ENCODE measurements at regions not wholly inside any gene's neighbourhood (a gene's known extent, or its start where the extent isn't known, plus 50 kb on each side); places are given as distances from the start of the nearest gene placed in this dataset.

DNA sequence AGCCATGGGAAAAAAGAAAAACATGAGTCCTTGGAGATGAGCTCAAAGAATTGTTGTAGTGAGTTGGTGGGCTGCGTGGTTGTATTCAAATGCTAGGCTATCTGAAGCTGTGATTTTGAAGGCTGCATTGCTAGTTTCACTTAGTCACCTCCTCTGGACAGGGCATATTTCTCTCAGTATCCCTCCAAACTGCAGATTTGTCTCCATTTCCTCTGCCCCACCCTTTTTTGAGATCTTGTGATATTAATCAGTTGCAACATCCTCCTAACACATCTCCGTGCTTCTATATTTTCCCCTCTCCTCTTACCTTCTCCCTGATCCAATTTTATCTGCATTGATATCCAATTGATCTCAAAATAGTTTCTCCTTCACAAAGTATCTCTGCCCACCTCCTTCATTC, 1048.0 kb upstream of the WWC1 start:
- TF ChIP-seq, protein P1, sequence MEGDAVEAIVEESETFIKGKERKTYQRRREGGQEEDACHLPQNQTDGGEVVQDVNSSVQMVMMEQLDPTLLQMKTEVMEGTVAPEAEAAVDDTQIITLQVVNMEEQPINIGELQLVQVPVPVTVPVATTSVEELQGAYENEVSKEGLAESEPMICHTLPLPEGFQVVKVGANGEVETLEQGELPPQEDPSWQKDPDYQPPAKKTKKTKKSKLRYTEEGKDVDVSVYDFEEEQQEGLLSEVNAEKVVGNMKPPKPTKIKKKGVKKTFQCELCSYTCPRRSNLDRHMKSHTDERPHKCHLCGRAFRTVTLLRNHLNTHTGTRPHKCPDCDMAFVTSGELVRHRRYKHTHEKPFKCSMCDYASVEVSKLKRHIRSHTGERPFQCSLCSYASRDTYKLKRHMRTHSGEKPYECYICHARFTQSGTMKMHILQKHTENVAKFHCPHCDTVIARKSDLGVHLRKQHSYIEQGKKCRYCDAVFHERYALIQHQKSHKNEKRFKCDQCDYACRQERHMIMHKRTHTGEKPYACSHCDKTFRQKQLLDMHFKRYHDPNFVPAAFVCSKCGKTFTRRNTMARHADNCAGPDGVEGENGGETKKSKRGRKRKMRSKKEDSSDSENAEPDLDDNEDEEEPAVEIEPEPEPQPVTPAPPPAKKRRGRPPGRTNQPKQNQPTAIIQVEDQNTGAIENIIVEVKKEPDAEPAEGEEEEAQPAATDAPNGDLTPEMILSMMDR (IDR thresholded peaks at IDR 0.05; ENCODE audit: low read depth, low read length), result no peak
- TF ChIP-seq POLR2A (IDR thresholded peaks at IDR 0.05; ENCODE audit: extremely low read depth, insufficient read length) (no peak), MYC (IDR thresholded peaks at IDR 0.05; ENCODE audit: low read depth, low read length) (no peak)
- TF ChIP-seq, protein P2, sequence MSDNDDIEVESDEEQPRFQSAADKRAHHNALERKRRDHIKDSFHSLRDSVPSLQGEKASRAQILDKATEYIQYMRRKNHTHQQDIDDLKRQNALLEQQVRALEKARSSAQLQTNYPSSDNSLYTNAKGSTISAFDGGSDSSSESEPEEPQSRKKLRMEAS (IDR thresholded peaks at IDR 0.05; ENCODE audit: low read depth, low read length), result no peak

All from NB4 (cell line).